ENCODE measurements at regions not wholly inside any gene's neighbourhood (a gene's known extent, or its start where the extent isn't known, plus 50 kb on each side); places are given as distances from the start of the nearest gene placed in this dataset.

DNA sequence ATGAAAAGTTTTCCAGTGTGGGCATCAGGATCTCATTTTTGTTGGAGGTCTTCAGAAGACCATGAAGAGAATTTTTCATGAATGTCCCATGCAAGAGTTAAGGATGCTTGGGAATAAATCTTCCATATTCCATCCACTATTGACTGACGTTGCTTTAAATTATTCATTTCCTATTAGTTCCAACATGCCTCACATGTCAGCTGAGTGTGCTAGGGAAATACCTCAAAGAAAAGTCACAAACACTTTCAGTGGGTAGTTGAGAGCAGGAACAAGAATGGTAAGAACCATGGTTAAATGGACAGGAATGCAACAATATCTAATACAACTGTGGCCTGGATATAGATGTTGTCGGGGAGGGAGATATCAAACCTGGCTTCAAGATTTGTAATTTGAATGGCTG lies 610.1 kb downstream of the TECRL start:
- H3K36me3 ChIP-seq (ENCODE audit: low read depth): no peaks in the 10 kb centered on the region
- no peaks in the 10 kb centered on the region for H3K9me3 ChIP-seq
- DNase-seq (no peak), ATAC-seq (no peak)
- no peaks in the 10 kb centered on the region for H3K4me1 ChIP-seq (ENCODE audit: low read depth)
- TF ChIP-seq, protein P1, sequence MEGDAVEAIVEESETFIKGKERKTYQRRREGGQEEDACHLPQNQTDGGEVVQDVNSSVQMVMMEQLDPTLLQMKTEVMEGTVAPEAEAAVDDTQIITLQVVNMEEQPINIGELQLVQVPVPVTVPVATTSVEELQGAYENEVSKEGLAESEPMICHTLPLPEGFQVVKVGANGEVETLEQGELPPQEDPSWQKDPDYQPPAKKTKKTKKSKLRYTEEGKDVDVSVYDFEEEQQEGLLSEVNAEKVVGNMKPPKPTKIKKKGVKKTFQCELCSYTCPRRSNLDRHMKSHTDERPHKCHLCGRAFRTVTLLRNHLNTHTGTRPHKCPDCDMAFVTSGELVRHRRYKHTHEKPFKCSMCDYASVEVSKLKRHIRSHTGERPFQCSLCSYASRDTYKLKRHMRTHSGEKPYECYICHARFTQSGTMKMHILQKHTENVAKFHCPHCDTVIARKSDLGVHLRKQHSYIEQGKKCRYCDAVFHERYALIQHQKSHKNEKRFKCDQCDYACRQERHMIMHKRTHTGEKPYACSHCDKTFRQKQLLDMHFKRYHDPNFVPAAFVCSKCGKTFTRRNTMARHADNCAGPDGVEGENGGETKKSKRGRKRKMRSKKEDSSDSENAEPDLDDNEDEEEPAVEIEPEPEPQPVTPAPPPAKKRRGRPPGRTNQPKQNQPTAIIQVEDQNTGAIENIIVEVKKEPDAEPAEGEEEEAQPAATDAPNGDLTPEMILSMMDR (IDR thresholded peaks at IDR 0.05): no peak
- H3K4me3 ChIP-seq: no peak overlapping the region
- intact Hi-C loops (cut with DNase I, micrococcal nuclease): no loop called here

- Histone ChIP-seq H3K9me3 (peaks cover 4% of the 10 kb centered on the region), H3K36me3 (ENCODE audit: low read depth) (no peaks in the 10 kb centered on the region), H3K4me1 (ENCODE audit: low read depth) (no peaks in the 10 kb centered on the region), H3K4me3 (no peak overlapping the region)
- no peak for DNase-seq
- no peak for ATAC-seq
- intact Hi-C loops (cut with DNase I, micrococcal nuclease): no loop called here
- TF ChIP-seq, protein P1 (IDR thresholded peaks at IDR 0.05): no peak
These were observed 613.9 kb downstream of the TECRL start for GRCh38 chr4:63795301-63795700.

GRCh38 chr4:63790377-63790776 lies 618.9 kb downstream of the TECRL start:
- DNase-seq (no peak), ATAC-seq (no peak)
- TF ChIP-seq, protein P1 (IDR thresholded peaks at IDR 0.05): no peak
- Histone ChIP-seq H3K36me3 (ENCODE audit: low read depth) (no peaks in the 10 kb centered on the region), H3K9me3 (peaks cover 4% of the 10 kb centered on the region), H3K4me3 (no peak overlapping the region), H3K4me1 (ENCODE audit: low read depth) (no peaks in the 10 kb centered on the region)
- intact Hi-C loops (cut with DNase I, micrococcal nuclease): no loop called here

DNA sequence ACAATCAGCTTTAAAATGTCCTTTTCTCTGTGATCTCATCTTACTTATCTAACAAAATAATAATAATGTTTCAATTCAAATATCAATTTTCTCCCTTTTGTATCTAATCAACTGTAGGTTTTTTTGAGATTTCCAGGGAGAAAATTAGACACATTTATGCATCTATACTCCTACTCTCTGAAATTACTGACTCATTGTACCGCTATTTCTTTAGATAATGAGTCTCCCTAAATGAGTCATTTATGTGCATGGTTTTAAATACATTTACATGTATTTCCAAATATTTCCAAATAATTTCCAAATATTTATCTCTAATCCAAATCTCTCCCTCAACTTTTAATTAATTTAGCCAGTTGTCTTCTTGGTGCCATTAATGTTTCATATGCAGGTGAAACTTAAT lies 621.0 kb downstream of the TECRL start:
- intact Hi-C loops (cut with DNase I, micrococcal nuclease): no loop called here
- no peak for ATAC-seq

GRCh38 chr4:63787326-63787725 lies 621.9 kb downstream of the TECRL start:
- no peak for ATAC-seq
- TF ChIP-seq, protein P1 (IDR thresholded peaks at IDR 0.05): no peak
- no peak for DNase-seq
- H3K9me3 ChIP-seq: no peaks in the 10 kb centered on the region
- no peaks in the 10 kb centered on the region for H3K4me1 ChIP-seq (ENCODE audit: low read depth)
- H3K36me3 ChIP-seq (ENCODE audit: low read depth): no peaks in the 10 kb centered on the region
- H3K4me3 ChIP-seq: no peak overlapping the region
- intact Hi-C loops (cut with DNase I, micrococcal nuclease): no loop called here

More for the DNA sequence above, 621.0 kb downstream of the TECRL start:
- Histone ChIP-seq H3K36me3 (ENCODE audit: low read depth) (no peaks in the 10 kb centered on the region), H3K4me1 (ENCODE audit: low read depth) (no peaks in the 10 kb centered on the region), H3K9me3 (no peaks in the 10 kb centered on the region), H3K4me3 (no peak overlapping the region)
- TF ChIP-seq, protein P1 (IDR thresholded peaks at IDR 0.05): no peak
- no peak for DNase-seq

GRCh38 chr4:63786171-63786570 lies 623.1 kb downstream of the TECRL start:
- H3K9me3 ChIP-seq: no peaks in the 10 kb centered on the region
- TF ChIP-seq, protein P1 (IDR thresholded peaks at IDR 0.05): no peak
- DNase-seq (no peak), ATAC-seq (no peak)
- H3K4me3 ChIP-seq: no peak overlapping the region
- no peaks in the 10 kb centered on the region for H3K4me1 ChIP-seq (ENCODE audit: low read depth)
- no peaks in the 10 kb centered on the region for H3K36me3 ChIP-seq (ENCODE audit: low read depth)
- intact Hi-C loops (cut with DNase I, micrococcal nuclease): no loop called here
